ENCODE measurements at regions not wholly inside any gene's neighbourhood (a gene's known extent, or its start where the extent isn't known, plus 50 kb on each side); places are given as distances from the start of the nearest gene placed in this dataset.

- DNase-seq, result no peak
Measured at GRCh38 chr7:48703466-48703865, 220.9 kb upstream of the CDC14C start.

GRCh38 chr7:48708122-48708521, 216.2 kb upstream of the CDC14C start:
- no peak for DNase-seq

- no peak for DNase-seq
Measured at GRCh38 chr7:48708635-48709034, 215.7 kb upstream of the CDC14C start.

- DNase-seq, result no peak
Measured at GRCh38 chr7:48710995-48711394, 213.4 kb upstream of the CDC14C start.

GRCh38 chr7:48718731-48719378, 205.5 kb upstream of the CDC14C start:
- no peak for DNase-seq

- no peak for DNase-seq
Measured at GRCh38 chr7:48728799-48729198, 195.5 kb upstream of the CDC14C start.

GRCh38 chr7:48734695-48735406, 189.5 kb upstream of the CDC14C start:
- DNase-seq, result no peak

GRCh38 chr7:48741545-48741944, 182.8 kb upstream of the CDC14C start:
- no peak for DNase-seq

- DNase-seq, result no peak
Measured at GRCh38 chr7:48742079-48742798, 182.1 kb upstream of the CDC14C start.

GRCh38 chr7:48748081-48748833, 176.1 kb upstream of the CDC14C start:
- no peak for DNase-seq

GRCh38 chr7:48755061-48755555, 169.2 kb upstream of the CDC14C start:
- no peak for DNase-seq

GRCh38 chr7:48759431-48760080, 164.8 kb upstream of the CDC14C start:
- DNase-seq, result no peak

GRCh38 chr7:48760528-48761265, 163.7 kb upstream of the CDC14C start:
- DNase-seq, result no peak

- DNase-seq, result no peak
Measured at GRCh38 chr7:48780862-48781261, 143.5 kb upstream of the CDC14C start.

- DNase-seq, result no peak
Measured at GRCh38 chr7:48781752-48782151, 142.6 kb upstream of the CDC14C start.

GRCh38 chr7:48782511-48782910, 141.8 kb upstream of the CDC14C start:
- no peak for DNase-seq

GRCh38 chr7:48786951-48787350, 137.4 kb upstream of the CDC14C start:
- DNase-seq, result no peak

GRCh38 chr7:48803250-48803649, 121.1 kb upstream of the CDC14C start:
- no peak for DNase-seq

GRCh38 chr7:48806731-48807130, 117.6 kb upstream of the CDC14C start:
- DNase-seq, result no peak

GRCh38 chr7:48811071-48811470, 113.3 kb upstream of the CDC14C start:
- no peak for DNase-seq

- DNase-seq, result no peak
Measured at GRCh38 chr7:48813472-48813871, 110.9 kb upstream of the CDC14C start.

GRCh38 chr7:48822138-48822537, 102.2 kb upstream of the CDC14C start:
- DNase-seq, result no peak

All from right hindlimb (tissue), 1 donor.